AG08396 (cell line): ENCODE measurements at regions not wholly inside any gene's neighbourhood (a gene's known extent, or its start where the extent isn't known, plus 50 kb on each side); places are given as distances from the start of the nearest gene placed in this dataset.
"Not testable (repeated sequence)": the region's sequence is repeated elsewhere in the genome, so short reads cannot be mapped to it uniquely, and the experiment has no call there.

Source experiments
- DNase-seq: peaks from one replicate; pipeline ENCODE4 v3.0.0; 2012; ENCODE audit warnings: low spot score, mixed read lengths

DNA sequence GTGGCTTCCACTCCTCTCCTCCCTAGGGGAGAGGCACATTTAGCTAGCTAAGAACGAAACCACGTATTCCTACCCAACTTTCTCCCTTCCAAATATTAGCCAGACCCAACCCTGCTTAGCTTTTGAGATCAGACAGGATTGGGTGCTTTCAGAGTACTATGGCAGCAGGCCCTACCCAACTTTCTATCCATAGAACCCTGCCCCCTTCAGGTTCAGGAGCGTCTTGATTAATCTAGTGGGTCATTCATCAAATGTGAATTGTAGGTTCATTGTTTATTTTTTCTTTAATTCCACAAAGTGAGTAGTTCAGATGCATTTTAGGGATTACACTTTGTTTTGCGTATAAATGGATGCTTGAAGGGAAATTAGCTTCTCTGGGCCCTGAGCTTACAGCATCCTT is 188.3 kb downstream of the MIB1 start:
- no peak for DNase-seq

DNA sequence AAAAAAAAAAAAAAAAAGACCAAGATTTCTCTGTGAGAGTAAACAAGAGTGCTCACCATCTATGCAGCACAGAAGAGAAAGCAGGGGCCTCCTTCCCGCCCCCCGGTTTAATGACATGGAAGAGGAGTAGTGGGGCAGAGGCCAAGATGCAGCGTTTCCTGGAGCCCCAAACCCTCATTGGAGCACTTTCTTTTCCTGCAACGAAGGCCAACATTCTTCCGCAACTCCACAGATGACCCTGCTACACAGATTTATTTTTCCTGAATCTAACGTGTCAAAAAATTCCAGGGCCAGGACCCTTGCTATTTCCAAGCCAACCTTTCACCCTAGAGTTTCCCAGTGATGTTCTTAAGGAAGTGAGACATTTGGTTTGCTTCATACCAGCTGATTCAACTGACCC is 189.6 kb downstream of the MIB1 start:
- no peak for DNase-seq

DNA sequence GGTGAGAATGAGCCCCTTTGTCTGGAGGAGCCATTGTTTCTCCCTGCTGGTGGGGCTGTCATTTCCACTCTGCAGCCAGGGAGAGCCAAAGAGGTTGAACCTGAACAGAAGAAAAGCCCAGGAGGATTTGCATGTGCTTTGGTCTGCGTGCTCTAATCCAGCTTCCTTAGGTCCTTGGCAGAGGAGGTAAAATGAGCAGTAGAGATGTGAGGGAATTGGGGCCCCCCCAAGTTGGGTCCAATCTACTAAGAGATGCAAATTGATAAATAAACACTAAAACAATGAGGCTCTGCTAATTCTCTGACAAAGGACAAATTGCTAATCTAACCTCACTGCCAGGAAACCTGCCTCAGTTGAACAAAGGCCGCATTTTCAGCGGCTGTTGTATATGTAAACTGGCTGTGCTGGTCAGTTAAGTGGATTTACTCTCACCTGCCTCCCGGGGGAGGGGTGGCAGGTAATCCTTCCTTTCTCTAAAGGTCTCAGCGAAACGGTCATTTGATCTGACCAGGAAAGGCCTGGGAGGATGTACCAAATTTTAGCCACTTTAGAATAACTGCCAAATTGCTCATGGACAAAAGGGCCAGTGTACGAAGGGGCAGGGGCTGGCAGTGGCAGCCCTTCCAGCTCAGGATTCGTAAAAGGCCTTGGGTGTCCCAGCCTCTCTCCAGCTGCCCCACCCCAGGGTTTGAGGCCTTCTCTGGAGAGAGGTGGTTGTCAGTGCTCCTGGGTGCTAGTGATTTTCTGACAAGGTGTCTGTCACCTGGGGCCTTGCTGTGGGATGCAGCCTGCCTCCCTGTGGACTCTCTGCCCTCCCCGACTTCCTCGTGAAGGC is 193.6 kb downstream of the MIB1 start:
- DNase-seq: no peak

DNA sequence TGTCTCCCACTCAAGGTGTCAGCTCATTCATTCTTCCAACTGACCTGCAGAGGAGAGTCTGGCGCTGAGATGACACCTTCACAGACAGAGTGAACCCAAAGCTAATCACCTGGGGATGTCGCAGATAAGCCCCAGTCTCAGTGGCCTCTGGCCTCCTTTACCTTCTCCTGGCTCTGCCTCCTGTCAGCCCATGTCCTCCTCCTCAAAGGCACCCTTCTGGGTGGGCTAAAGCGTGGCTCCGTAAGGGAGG is 194.1 kb downstream of the MIB1 start:
- DNase-seq: no peak

DNA sequence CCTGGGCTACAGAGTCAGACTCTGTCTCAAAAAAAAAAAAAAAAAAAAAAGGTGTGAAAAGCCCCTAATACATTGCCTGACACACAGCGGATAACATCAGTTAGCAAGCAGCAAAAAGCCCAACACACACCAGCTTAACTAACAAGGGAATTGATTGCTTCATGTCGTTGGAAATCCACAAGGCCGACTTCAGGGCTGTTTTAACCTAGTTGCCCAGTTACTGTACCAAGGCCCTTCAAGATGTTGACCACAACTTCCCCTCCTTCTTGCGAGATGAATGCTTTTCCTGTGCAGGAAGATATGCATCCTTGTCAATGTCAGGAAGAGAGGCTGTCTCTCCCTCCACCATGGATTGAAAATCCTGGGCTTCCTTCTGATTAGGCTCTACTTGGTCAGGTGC is 202.9 kb downstream of the MIB1 start:
- no peak for DNase-seq

DNA sequence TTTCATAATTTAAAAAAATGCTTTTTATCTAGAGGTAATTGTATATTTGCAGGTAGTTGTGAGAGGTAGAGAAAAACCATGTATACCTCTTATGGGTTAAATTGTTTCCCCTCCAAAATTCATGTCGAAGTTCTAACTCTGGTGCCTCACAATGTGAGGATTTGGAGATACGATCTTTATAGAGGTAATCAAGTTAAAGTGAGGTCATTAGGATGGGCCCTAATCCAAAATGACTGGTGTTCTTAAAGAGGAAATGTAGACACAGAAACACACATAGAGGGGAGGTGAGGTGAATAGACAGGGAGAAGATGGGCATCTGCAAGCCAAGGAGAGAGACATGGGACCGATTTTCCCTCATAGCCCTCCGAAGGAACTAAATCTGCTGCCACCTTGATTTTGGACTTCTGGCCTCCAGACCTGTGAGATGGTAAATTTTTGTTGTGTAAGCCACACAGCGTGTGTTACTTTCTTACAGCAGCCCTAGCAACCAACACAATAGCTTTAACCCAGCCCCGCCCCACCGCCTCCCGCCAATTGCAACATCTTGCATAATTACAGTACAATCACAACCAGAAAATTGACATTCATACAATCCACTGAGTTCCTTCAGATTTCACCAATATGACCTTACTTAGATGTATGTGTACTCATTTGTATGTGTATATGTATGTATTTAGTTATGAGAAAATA is 208.9 kb downstream of the MIB1 start:
- DNase-seq: no peak

DNA sequence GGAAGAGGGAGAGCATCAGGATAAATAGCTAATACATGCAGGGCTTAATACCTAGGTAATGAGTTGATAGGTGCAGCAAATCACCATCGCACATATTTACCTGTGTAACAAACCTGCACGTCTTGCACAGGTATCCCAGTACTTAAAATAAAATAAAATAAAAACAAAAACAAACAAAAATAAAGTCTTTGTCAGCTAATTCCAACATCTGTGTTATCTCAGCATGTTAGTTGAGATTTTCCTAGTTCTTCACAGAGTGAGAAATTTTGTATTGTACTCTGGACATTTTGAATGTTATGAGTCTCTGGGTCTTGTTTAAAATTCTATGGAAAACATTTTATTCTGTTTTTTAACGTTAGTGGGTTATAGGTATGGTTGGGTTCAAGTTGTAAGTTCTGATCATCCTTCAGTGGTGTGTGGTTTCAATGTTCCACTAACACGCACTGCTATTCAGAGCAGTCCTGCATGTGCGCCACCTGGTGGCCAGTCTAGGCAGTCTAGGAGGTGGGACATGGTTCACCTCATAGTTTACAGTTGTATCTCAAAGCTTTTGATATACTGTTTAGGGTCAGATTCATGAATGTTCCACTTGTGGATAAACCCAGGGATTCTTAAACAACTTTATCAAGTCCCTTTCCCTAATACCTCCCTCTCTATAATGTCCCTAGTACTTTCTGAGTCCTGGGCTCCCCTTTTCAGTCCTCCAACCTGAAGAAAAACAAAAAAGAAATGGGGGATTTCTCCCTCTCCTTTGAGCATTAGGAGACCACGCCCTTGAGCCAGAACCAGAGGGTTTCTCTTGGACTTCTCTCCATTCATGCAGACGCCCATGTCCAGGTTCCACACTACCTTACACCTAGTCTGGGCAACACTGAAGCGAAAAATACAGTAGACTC is 213.4 kb upstream of the GATA6 start:
- peak; percentile 78 for DNase-seq

DNA sequence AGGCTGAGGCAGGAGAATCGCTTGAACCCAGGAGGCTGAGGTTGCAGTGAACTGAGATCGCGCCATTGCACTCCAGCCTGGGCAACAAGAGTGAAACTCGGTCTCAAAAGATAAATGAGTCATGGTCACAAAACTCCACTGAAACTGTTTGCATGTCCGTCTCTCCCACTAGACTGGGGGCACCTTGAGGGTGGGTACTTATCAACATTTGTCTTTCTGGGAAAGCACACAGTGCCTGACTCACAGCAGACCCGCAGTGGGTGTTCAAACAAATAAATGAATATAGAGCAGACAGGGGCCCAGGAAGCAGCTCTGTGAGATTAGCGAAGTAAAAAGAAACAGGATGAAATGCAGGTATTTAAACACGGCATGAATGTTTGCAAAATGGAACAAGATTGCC is 211.1 kb upstream of the GATA6 start:
- DNase-seq: no peak

DNA sequence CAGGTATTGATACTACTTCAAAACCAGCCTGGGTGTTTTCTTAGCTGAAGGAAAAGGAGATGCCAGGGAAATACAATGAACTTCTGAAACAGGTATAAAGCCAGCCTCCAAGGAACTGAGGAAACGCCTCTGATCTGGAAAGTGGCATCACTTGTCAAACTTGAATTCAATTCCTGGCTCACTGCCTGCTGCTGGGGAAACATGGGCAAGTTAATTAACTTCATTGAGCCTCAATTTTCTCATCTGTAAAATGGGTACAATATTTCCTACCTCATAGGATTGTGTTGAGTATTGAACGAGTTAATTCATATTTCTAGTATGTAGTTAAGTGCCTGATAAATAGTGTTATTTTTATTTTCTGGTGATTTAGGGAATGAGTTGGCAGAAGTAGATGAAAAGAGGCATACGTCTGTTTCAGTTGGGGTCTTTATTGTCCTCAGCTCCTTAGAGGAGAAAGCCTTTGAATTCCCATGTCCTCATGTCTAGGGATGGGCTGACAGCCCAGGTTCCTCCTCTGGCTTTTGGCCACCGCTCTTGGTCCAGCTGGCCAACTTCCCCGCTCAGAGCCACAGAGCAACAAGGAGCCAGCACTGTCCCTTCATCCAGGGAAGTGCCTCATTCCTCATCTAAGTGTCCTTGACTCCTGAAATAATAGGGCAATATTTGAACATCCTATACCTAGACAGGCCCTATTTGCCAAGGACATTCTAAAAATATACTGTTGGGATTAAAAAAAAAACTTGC is 210.5 kb upstream of the GATA6 start:
- DNase-seq: no peak

DNA sequence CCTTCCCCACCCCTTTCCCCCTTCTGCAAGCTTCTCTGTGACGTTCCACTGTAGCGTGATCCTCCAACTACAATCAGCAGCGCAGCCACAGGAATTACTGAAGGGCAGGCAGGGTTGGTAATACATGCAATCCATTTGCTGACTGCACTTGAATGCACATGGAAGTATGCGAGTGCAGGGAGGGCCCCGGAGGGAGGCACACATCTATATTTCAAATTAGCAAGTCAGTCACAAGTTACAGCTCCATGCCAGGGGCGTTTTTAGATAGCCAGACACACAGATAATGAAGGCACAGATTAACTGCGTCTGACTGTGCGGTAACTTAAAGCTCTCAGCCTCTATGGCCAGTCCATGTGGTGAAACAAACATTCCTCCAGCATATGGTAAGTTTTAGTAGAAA is 209.2 kb upstream of the GATA6 start:
- DNase-seq: no peak

DNA sequence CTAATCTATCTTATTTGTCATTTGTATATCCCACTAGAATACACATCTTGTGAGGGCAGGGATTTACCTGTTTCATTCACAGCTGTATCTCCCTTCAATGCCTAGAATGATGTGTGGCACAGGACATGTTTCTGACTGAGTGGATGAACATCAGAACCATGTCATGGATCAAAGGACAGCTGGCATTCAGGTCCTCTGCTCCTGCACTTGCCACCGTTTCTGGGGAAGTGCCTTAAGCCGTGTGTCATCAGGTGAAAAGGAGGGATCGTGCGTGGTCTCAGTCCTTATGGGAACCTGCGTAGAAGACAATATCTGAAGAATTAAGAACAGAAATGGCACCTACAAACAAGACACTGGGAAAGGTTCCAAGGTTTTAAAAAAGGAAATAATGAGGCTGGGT is 206.1 kb upstream of the GATA6 start:
- DNase-seq: no peak

DNA sequence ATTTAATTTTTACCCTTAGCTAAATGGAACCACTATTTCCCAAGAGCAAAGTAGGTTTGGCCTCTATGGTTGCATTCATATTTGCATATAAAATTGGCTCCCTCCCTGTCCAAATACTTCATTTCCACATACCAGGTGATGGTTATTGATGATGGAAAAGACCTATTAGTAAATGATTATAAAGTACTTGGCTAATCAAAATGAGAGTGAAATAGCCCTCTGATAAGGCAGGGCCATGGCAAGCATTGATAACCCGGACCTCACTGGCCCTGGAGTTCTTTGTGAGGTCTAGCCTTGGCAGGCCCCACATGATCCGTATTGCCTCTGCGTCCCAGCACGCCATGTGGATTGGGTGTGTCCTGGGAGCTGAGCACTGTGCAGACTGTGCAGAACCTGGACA is 201.1 kb upstream of the GATA6 start:
- no peak for DNase-seq

DNA sequence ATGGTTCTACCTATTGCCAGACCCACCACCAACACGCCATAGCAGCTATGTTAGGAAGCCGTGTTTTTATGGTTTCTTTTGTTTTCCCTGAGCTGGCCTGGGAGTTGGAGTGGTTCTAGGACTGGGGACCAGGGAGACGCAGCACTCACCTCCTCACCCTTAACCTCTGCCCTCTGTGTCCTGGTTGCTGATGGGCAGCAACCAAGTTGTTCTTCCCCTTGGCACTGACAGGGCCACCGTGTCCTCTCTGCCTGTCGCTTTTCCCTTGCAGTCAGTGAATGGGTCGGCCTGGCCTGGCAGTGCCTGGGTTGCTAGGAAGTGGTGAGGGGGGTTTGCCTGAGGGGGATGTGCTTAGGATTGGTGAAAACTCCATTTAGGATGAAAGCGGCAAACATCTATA is 197.1 kb upstream of the GATA6 start:
- no peak for DNase-seq

DNA sequence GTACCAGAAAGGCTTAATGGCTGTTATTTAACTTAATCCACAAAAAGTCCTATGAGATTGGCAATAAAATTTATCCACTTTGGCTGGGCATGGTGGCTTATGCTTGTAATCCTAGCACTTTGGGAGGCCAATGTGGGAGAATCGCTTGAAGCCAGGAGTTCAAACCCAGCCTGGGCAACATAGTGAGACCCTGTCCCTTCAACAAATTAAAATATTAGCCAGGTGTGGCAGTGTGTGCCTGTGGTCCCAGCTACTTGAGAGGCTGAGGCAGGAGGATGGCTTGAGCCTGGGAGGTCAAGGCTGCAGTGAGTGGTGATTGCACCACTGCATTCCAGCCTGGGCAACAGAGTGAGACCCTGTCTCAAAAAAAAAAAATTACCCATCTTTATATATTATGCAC is 193.4 kb upstream of the GATA6 start:
- not testable (repeated sequence) for DNase-seq

DNA sequence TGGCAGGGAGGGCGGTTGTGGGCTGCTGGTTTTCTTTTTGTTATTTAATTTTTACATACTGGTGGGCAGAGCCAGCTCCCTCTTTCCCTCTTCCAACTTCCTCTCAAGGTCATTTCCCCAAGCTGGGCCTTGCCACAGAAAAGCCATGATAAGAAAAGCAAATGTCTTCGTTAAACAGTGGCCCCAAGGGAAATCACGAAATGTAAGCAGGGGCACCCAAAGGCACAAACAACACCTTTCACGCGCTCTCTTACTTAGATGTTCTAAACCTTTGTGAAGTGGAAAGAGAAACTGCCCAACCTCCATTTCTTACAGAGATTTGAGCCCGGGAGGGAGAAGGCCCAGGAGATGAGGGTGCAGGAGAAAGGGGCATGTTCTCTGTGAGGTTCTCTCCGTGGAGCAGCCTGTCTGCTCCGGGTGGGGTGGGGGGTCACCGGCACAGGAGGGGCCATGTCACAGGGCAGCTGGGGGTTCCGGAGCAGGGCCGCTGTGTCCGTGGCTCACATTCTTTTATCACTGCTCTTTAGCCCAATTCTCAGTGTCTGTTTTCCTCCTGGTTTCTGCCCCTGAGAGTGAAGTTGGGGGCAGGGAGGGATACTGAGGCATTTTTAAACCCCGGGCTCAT is 190.7 kb upstream of the GATA6 start:
- DNase-seq: no peak

DNA sequence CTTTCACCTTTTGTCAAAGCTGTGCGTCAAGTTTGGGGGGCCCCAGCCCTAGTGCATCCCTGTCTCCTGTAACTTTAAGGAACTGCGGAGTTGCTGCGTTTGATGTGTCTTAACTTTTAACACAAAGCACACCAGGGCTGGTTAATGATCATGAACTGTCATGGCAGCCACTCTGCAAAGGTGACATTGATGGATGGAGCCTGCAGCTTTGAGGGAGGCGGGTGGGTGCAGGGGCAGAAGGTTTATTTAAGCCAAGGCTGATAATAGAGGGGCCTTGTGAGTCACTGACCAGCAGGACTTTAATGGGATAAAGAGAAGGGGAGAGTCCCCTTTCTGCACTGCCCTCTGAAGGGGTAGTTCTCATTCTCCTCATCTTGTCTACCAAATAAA is 190.2 kb upstream of the GATA6 start:
- no peak for DNase-seq

DNA sequence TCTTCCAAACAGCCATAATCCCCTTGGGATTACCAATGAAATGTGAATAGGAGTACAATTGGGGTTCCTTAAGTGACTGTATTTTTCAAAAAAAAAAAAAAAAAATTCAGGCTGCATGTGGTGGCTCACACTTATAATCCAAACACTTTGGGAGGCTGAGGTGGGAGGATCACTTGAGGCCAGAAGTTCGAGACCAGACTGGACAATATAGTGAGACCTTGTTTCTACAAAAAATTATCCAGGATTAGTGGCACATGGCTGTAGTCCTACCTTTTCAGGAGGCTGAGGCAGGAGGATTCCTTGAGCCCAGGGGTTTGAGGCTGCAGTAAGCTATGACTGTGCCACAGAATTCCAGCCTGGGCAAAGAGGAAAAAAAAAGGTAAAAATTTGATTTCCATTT is 189.6 kb upstream of the GATA6 start:
- DNase-seq: no peak

DNA sequence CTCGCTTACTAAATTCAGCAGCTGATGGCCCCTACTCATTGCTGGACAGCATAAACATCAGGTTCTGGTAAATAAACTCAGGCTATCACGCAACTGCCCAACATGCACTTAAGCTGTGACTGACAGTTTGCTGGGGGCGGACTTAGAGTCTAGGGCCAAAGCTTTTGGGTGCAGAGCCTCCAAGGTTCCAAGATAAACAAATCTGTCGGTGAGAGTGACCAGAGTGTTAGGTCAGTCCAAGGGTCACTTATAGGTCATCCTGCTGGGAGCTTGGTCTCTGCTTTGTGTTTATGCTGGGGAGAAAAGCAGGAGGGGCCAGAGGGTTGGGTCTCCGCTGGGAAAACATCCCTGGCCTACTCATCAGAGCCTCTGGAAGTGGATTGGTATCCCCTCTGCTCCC is 188.6 kb upstream of the GATA6 start:
- DNase-seq: no peak

DNA sequence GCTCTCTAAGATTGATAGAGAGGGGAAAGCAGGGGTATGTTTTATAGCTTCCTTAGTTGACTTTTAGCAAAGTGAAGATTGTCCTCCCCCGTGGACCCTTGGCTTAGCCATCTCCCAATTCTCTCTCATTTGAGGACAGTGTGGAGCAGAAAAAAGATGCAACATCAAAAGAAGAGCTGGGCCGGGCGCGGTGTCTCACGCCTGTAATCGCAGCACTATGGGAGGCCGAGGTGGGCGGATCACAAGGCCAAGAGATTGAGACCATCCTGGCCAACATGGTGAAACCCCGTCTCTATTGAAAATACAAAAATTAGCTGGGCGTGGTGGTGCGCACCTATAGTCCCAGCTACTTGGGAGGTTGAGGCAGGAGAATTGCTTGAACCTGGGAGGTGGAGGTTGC is 187.9 kb upstream of the GATA6 start:
- DNase-seq: not testable (repeated sequence)

DNA sequence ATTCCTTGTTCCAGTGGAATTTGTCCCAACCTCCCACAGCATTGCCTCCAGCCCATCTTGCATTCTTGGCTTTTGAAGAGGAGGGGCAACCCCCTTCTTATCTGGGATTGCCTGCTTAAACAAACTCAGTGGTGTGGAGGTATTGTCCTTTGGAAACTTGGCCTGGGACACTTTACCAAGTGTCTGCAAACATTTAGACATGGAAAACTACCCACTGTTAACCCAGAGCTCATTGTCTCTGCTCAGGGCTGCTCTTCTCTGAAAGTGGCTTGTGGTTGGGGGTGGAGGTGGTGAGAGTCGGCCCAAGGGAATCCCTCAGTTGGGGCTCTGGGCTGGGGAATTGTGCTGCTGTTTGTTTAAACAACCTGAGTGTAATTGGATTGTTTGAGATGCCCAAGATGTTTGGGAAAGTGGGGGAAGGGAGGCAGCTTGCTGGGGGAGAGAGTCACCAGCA is 178.3 kb upstream of the GATA6 start:
- DNase-seq: no peak

DNA sequence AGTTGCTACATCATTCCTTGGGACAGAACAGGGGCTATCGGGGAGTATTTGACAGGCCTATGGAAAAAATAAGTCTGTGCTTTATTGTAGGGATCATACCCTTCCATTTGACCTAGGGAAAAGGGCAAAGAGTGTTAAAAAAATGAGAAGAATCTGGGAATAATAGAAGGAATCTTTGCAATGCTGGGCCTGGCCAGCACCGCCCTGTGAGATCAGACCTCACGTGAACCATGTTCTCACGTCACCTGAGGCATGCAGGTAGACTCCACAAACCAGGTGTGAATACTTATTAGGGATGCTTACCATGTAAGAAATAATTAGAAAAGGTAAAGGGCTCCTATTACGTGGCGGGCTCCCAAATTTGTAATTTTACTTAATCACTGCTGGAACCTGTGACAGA is 177.5 kb upstream of the GATA6 start:
- no peak for DNase-seq

DNA sequence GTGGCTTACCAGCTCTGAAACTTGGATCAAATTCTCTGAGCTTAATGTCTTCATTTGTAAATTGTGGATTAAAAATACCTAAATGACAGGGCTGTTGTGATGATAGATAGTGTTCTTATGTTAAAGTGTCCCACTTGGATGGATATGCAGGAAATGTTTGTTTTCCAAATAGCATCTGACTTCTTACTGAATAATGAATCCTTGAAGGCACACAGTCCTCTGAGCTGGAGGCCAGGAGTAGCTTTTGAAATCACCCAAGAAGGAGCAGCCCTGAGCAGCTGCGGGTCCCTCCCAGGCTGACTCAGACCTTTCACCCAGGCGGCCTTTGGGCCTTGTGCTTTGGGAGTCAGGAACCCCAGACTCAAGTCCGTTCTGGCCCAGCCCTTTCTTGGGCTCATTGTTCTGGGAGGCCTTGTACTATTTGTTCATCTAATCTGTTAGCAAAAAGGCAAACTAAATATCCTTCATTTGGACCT is 173.0 kb upstream of the GATA6 start:
- no peak for DNase-seq
